Adrenal gland (tissue), 5 donors: ENCODE measurements at regions not wholly inside any gene's neighbourhood (a gene's known extent, or its start where the extent isn't known, plus 50 kb on each side); places are given as distances from the start of the nearest gene placed in this dataset.

Experiments used
- CTCF ChIP-seq, 6 experiments: fragments of 450-650 bp in 4 of 6; fragments of 200-600 bp in 2 of 6; sonication (generic) in 1 of 6; IDR thresholded peaks; 1 replicate in 5 of 6; 2 replicates in 1 of 6; pipeline versions ENCODE4 v1.5.1 to v1.8.0; 2016 to 2021; ENCODE audit warnings: antibody characterized with exemption in 6 of 6, mild to moderate bottlenecking in 2 of 6, moderate library complexity in 1 of 6
- POLR2A ChIP-seq, 2 donors: fragments of 450-650 bp; IDR thresholded peaks; one replicate each; pipeline ENCODE4 v1.6.1; 2017; ENCODE audit warnings: antibody characterized with exemption in 2 of 2, mild to moderate bottlenecking in 2 of 2, moderate library complexity in 1 of 2
- donor health status: DM: no; HTN: no; CAD: no.

GRCh38 chr13:30824651-30825050 lies 81.4 kb upstream of the MEDAG start:
- TF ChIP-seq CTCF (IDR thresholded peaks at IDR 0.05) = no peak
- no peak for TF ChIP-seq POLR2A (IDR thresholded peaks at IDR 0.05)
